PC-3 (cell line): ENCODE measurements at regions not wholly inside any gene's neighbourhood (a gene's known extent, or its start where the extent isn't known, plus 50 kb on each side); places are given as distances from the start of the nearest gene placed in this dataset.

Source experiments
- ATAC-seq: fragments of 200-7000 bp; cut with Tn5 transposase; 2 replicates; pipeline ENCODE4 v1.9.1; 2020; ENCODE audit warnings: mild to moderate bottlenecking, moderate library complexity
- BruUV-seq: library from RNA; stranded (reverse); fragments of 400-500 nt; replicated peaks from 2 replicates; lab custom pipeline; 2021; lab: Mats Ljungman, UMichigan
- CTCF ChIA-PET: fragments of 300-600 bp; sonication (Branson Sonifier 250); formaldehyde crosslinking; loops from one replicate; lab custom pipeline; 2022; ENCODE audit warnings: antibody characterized with exemption; lab: Charles Lee
- POLR2A ChIA-PET: fragments of 300-600 bp; sonication (Branson Sonifier 250); formaldehyde crosslinking; loops from one replicate; lab custom pipeline; 2022; ENCODE audit warnings: antibody characterized with exemption; ENCODE audit not compliant: unreplicated experiment; lab: Charles Lee
- DNase-seq: peaks from one replicate; pipeline ENCODE4 v3.0.0-alpha.2; 2015
- H2AFZ ChIP-seq: fragments of 300-600 bp; sonication (generic); 2 replicates; pipeline ENCODE4 v1.6.0; 2016; ENCODE audit warnings: antibody characterized with exemption, low read length
- H3F3A ChIP-seq: fragments of 300-600 bp; sonication (generic); one replicate; pipeline ENCODE4 v1.6.0; 2017; ENCODE audit warnings: antibody characterized with exemption, low read length, control low read depth, mild to moderate bottlenecking; ENCODE audit not compliant: unreplicated experiment
- H3K27ac ChIP-seq: fragments of 300-600 bp; sonication (generic); 2 replicates; pipeline ENCODE4 v1.5.1; 2016; ENCODE audit warnings: mild to moderate bottlenecking, low read length
- H3K27me3 ChIP-seq: fragments of 300-600 bp; sonication (generic); 2 replicates; pipeline ENCODE4 v1.6.1; 2016; ENCODE audit warnings: low read length, mixed read lengths
- H3K36me3 ChIP-seq: fragments of 300-600 bp; sonication (generic); 2 replicates; pipeline ENCODE4 v1.6.1; 2016; ENCODE audit warnings: low read depth, mixed run types, low read length, mixed read lengths
- H3K4me1 ChIP-seq: fragments of 300-600 bp; sonication (generic); 2 replicates; pipeline ENCODE4 v1.5.1; 2016; ENCODE audit warnings: low read length; ENCODE audit not compliant: insufficient read depth
- H3K4me2 ChIP-seq: fragments of 300-600 bp; sonication (generic); 2 replicates; pipeline ENCODE4 v1.6.0; 2016; ENCODE audit warnings: low read length
- H3K4me3 ChIP-seq: fragments of 300-600 bp; sonication (generic); 2 replicates; pipeline ENCODE4 v1.5.1; 2016; ENCODE audit warnings: mild to moderate bottlenecking, low read length, mixed read lengths
- H3K79me2 ChIP-seq: fragments of 300-600 bp; sonication (generic); 2 replicates; pipeline ENCODE4 v1.6.1; 2017; ENCODE audit warnings: low read length, mixed read lengths
- H3K9ac ChIP-seq: fragments of 300-600 bp; sonication (generic); 2 replicates; pipeline ENCODE4 v1.6.0; 2016; ENCODE audit warnings: mild to moderate bottlenecking, low read length
- H3K9me2 ChIP-seq: fragments of 300-600 bp; sonication (generic); replicated peaks from 2 replicates; pipeline ENCODE4 v1.6.1; 2016; ENCODE audit warnings: mixed run types, low read length, mixed read lengths
- H3K9me3 ChIP-seq: fragments of 300-600 bp; sonication (generic); 2 replicates; pipeline ENCODE4 v1.6.1; 2016; ENCODE audit warnings: low read length, mixed read lengths
- H4K20me1 ChIP-seq: fragments of 300-600 bp; sonication (generic); 2 replicates; pipeline ENCODE4 v1.6.1; 2016; ENCODE audit warnings: low read length, mixed read lengths
- CTCF ChIP-seq: fragments of 300-600 bp; sonication (generic); conservative IDR thresholded peaks from 2 replicates; pipeline ENCODE4 v1.5.1; 2017; ENCODE audit warnings: antibody characterized with exemption, low read depth, mild to moderate bottlenecking, low read length
- EZH2 ChIP-seq: fragments of 300-600 bp; sonication (generic); IDR thresholded peaks from one replicate; pipeline ENCODE4 v1.6.1; 2017; ENCODE audit warnings: antibody characterized with exemption, mild to moderate bottlenecking, low read length; ENCODE audit not compliant: unreplicated experiment
- EZH2phosphoT487 ChIP-seq: fragments of 300-600 bp; sonication (generic); IDR thresholded peaks from 2 replicates; pipeline ENCODE4 v1.6.1; 2018; ENCODE audit warnings: mild to moderate bottlenecking, antibody characterized with exemption, low read length, borderline replicate concordance
- intact Hi-C: fragments of 100-400 bp; cut with micrococcal nuclease; formaldehyde crosslinking; loops from 2 replicates; pipeline ENCODE4 v1.9.0; 2023

- Histone ChIP-seq H3K4me2 (no peak overlapping the region), H3K9me3 (no peaks in the 10 kb centered on the region), H3K9me2 (no peaks in the 10 kb centered on the region), H3K79me2 (no peaks in the 10 kb centered on the region), H3F3A (no peaks in the 10 kb centered on the region), H3K36me3 (no peaks in the 10 kb centered on the region), H4K20me1 (no peaks in the 10 kb centered on the region), H3K9ac (no peak overlapping the region), H3K4me3 (no peak overlapping the region), H3K27me3 (no peaks in the 10 kb centered on the region), H3K4me1 (no peaks in the 10 kb centered on the region), H3K27ac (no peak overlapping the region), H2AFZ (no peak overlapping the region)
- intact Hi-C loops: no loop called here
- DNase-seq (no peak), ATAC-seq (no peak)
- POLR2A ChIA-PET: no interaction called here
- CTCF ChIA-PET: no interaction called here
- no TSS peak for BruUV-seq
- TF ChIP-seq CTCF: no peak
- no peak for TF ChIP-seq EZH2phosphoT487
- no peak for TF ChIP-seq EZH2
These were observed 512.4 kb upstream of the KLHL4 start for GRCh38 chrX:87005183-87005582.

- TF ChIP-seq CTCF: no peak
- TF ChIP-seq EZH2: no peak
- no peak for TF ChIP-seq EZH2phosphoT487
- Histone ChIP-seq H2AFZ (no peak overlapping the region), H3K9ac (no peak overlapping the region), H3K9me2 (no peaks in the 10 kb centered on the region), H3F3A (no peaks in the 10 kb centered on the region), H3K4me2 (no peak overlapping the region), H3K36me3 (no peaks in the 10 kb centered on the region), H3K79me2 (no peaks in the 10 kb centered on the region), H4K20me1 (no peaks in the 10 kb centered on the region), H3K9me3 (no peaks in the 10 kb centered on the region), H3K4me1 (no peaks in the 10 kb centered on the region), H3K4me3 (no peak overlapping the region), H3K27me3 (no peaks in the 10 kb centered on the region), H3K27ac (no peak overlapping the region)
- ATAC-seq (no peak), DNase-seq (no peak)
- ChIA-PET CTCF (no interaction called here), POLR2A (no interaction called here)
- no TSS peak for BruUV-seq
- intact Hi-C loops: no loop called here
These were observed 511.7 kb upstream of the KLHL4 start for GRCh38 chrX:87005885-87006284.

GRCh38 chrX:87006561-87006960 is 511.0 kb upstream of the KLHL4 start:
- POLR2A ChIA-PET: no interaction called here
- intact Hi-C loops: no loop called here
- Histone ChIP-seq H3K4me3 (no peak overlapping the region), H3K4me2 (no peak overlapping the region), H3K9me3 (no peaks in the 10 kb centered on the region), H3K4me1 (no peaks in the 10 kb centered on the region), H3K36me3 (no peaks in the 10 kb centered on the region), H4K20me1 (no peaks in the 10 kb centered on the region), H3K9me2 (no peaks in the 10 kb centered on the region), H3K79me2 (no peaks in the 10 kb centered on the region), H3F3A (no peaks in the 10 kb centered on the region), H3K27me3 (no peaks in the 10 kb centered on the region), H2AFZ (no peak overlapping the region), H3K27ac (no peak overlapping the region), H3K9ac (no peak overlapping the region)
- no TSS peak for BruUV-seq
- DNase-seq (no peak), ATAC-seq (no peak)
- no peak for TF ChIP-seq CTCF
- no peak for TF ChIP-seq EZH2phosphoT487
- no peak for TF ChIP-seq EZH2
- CTCF ChIA-PET: no interaction called here
